GM19372 (cell line): ENCODE measurements at regions not wholly inside any gene's neighbourhood (a gene's known extent, or its start where the extent isn't known, plus 50 kb on each side); places are given as distances from the start of the nearest gene placed in this dataset.

Experiments used
- ATAC-seq: cut with Tn5 transposase; IDR thresholded peaks from one replicate; pipeline ENCODE4 v1.9.1; 2021; ENCODE audit warnings: mild to moderate bottlenecking, low read depth, moderate library complexity; ENCODE audit not compliant: unreplicated experiment

GRCh38 chr12:91316161-91316906 is 133.7 kb upstream of the DCN start:
- no peak for ATAC-seq

GRCh38 chr12:91311081-91311480 is 128.5 kb upstream of the DCN start:
- no peak for ATAC-seq

DNA sequence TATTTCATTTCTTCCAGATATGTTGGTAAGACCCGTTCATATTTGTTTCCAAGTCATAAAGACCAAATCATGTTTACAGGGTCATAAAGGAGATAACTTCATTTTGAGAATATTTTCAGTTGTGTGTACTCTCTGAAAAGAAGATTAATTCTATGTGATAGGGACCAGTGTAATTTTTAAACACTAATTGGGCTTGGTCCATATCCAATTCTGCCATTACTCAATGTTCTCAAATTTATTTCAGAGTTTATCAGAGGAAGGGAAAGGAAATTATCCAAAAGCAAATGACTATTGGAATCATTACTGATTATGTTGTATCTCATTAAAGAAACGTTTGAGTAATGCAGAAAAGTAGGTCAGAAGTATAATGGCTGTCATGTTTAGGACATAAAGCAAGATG is 126.8 kb upstream of the DCN start:
- ATAC-seq, result no peak

DNA sequence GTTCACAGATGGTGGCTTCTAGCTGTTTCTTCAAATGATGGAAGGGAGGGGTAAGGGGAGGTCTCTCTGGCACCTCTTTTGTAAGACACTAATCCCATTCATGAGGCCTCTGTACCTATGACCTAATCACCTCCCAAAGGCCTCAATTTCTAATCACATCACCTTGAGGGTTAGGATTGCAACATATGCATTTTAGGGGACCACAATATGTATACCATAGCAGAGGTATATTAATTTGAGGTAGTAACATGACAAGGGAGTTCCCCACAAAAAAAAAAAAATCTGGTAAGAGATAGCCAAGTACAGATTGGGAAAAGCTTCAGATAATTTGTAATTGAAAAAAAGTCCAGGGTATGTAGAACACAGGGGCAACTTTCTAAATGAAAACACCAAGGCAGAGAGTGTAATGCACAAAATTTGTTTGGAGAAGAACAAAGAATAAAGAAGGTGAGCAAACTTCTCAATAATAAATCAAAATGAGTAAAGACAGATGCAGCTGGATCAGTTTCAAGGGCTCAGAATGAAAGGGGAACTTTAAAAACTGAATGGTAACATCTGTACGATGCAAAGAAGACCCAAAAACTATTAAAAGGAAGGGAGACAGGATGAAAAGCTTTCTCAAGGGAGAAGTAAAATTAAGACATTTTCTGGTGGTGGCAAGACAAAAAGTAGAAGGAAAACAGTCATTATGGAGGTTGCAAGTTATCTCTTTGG is 125.5 kb upstream of the DCN start:
- no peak for ATAC-seq

DNA sequence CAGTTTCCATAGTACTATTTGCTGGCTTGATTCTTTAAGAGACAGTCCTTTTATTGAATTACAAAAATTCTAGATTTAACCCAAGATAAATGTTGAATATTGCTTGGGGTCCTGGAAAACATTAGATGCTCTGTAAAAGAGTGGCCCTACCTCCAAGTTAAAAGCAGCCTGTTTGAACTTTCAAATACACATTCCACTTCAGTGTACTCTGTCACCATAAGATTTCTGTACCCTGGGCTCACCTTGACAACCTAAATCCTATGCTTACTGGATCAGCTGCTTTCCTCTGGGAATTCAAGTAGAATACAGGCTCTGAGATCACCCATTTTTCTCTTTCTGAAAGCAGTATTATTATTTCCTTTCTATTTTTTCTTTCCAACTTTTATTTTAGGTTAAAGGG is 107.7 kb upstream of the DCN start:
- no peak for ATAC-seq

- no peak for ATAC-seq
Measured at GRCh38 chr12:91289906-91290305, 107.3 kb upstream of the DCN start.

DNA sequence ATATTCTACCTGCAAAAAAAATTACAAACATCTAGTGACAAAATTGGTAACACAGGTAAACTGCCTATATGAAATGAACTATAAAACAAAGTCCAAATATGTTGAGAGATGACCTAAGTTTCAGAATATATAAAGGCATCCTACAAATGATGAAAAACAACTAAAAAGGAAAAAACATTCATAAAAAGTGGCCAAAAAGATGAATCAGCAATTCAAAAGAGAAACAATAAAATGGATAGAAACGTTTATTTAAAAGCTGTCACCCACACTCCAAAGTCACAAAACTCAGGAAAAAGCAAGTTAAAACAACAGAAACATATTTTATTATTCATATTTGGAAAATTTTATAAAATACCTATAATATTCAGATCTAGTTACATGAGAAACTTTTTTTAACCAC is 106.5 kb upstream of the DCN start:
- ATAC-seq, result no peak

DNA sequence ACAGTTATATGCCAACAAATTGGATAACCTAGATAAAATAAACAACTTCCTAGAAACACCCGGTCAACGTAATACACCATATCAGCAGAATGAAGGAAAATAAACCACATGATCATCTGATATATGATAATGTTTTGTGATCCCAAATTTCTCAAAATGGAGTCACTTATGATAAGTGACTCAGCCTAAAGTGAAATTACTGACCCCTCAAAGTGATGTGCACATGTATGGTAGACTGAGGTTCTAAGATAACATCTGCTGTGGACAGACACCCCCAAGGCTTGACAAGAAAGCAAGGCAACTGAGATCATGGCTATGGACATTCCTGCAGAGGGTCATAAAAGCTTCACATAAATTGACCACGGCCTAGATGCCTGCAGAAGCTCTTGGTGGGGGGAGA is 105.1 kb upstream of the DCN start:
- ATAC-seq, result no peak

GRCh38 chr12:91278126-91278525 is 95.5 kb upstream of the DCN start:
- ATAC-seq, result no peak

- ATAC-seq, result no peak
Measured at GRCh38 chr12:91276509-91276908, 93.9 kb upstream of the DCN start.

DNA sequence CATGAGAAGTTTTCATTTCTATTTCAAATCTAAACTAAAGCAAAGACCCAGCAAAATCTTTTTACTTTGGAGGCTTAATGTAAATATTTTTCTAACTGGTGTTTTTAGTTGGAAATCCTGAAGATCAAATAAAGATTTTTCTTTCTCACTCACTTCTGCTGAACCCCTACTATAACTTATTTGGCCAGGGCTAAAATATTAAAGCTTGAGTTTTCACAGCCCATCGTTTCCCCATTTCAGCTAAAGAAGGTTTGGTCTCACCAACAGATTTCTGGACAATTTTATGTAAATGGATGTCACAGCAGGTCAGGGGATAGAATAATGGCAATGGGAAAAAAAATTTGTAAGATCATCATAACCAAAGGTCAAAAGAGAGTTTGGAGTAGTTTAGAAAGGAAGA is 92.7 kb upstream of the DCN start:
- no peak for ATAC-seq

GRCh38 chr12:91274916-91275315 is 92.3 kb upstream of the DCN start:
- ATAC-seq, result no peak

DNA sequence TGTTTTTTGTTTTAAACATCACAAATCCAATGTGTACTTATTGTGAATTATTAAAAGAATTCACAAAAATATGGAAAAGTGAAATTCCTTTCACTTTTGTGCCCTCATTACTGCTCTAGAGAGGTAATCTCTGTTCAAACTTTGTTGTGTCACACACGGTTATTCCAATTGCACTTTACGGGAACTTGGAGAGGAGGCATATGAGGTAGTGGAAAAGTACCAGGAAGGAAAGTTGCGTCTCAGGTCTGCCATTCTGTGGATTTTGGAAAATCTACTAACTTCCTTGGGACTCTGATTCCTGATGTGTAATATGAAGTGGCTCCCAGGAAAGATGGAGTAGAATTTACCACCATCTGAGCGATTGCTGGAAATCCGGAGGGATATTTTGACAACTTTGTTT is 90.9 kb upstream of the DCN start:
- no peak for ATAC-seq

DNA sequence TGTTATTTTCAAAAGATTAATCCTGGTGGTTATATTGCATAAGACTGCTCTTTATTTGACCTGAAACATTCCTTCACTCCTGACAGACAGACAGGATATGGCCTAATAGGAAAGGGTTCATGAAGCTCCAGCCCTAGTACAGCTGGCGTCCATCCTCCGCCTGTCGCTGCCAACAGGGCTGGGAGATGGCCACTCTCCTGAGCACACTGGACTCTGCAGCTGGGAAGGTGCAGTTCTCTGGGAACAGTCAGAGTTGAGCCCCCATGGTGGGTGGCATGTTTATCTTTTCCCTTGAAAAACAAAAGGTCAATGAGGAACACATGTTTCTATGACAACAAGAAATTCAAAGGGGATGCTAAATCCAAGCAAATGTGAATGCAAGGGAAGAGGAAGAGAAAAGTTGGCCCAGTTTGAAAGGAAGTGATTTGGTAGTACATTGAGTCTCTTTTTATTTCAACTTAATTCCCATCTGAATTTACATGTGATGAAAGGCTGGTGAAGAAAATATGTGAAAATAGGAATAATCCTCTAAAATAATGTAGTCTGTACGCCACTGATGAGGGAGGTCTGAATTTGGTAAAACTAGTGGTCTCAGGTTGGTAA is 89.9 kb upstream of the DCN start:
- ATAC-seq, result no peak

DNA sequence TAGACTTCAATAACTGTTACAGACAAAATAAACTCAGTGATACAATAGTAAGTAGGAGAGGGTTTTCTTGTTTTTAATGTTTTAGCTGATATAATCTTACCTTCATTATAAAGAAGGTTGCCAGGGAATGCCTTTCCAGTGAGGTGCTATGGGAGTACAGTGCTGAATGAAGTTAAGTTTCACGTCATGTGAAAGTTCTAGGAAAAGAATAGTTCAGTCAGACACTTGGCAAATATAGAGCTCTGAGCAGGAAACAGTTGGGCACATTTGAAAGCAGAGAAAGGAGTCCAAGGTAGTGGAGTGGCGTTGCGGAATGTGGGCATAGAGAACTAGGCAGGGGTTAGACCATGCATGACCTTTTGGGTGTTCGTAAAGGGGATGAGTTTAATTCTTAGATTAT is 88.6 kb upstream of the DCN start:
- no peak for ATAC-seq

DNA sequence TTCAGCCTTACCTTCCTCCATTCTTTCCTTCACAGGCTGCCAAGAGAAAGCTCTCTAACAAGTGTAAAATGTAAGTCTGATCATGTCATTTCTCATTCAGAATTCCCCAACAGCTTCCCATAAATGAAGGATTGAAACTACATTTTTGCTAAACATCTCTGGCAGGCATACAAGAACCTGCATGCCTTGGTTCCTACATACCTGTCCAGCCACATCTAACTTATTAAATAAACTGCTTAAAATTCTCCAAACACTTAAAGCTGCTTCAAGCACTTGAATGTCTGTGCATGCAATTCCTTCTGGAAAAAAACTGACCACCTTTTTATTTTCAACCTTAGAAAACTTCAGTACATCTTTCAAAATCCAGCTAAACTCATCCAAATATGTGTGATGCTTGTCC is 84.4 kb upstream of the DCN start:
- ATAC-seq, result no peak

- no peak for ATAC-seq
Measured at GRCh38 chr12:91264178-91264577, 81.6 kb upstream of the DCN start.

DNA sequence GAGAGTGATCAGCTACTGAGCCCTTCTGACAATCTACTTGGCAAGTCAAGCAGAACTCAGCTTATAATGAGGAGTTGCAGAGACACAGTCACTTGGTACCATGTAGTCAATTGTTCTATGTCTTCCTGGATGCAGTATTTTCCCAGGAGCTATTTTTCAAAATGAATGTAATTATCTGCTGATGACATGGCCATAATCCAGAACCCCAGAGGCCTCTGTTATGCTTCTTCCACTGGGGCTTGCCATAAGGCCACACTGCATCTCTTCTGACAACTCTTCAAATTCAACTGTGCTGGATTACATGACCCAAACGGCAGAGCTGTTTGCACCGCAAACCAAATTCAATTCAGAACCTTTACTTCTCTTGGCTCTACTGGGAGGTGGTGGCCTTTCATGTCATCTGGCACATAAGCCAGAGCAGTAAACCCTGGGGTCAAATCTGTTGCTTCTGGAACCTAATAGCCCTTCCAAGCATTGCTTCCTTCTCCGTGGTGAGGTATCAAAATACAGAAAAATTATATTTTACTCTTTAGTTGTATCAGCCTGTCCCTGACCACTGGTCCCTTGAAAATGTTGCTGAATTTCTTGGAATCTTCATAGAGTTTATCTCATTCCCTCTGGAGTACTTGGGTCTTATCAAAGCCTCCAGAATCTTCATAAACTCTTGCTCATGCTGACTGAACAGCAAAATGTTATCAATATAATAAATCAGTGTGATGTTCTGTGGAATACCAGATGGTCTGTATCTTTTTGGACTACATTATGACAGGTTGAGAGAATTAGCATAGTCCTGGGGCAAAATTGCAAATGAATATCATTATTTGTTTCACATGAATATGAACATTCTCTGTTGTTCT is 79.4 kb upstream of the DCN start:
- ATAC-seq, result no peak

GRCh38 chr12:91256411-91256810 is 73.8 kb upstream of the DCN start:
- no peak for ATAC-seq

DNA sequence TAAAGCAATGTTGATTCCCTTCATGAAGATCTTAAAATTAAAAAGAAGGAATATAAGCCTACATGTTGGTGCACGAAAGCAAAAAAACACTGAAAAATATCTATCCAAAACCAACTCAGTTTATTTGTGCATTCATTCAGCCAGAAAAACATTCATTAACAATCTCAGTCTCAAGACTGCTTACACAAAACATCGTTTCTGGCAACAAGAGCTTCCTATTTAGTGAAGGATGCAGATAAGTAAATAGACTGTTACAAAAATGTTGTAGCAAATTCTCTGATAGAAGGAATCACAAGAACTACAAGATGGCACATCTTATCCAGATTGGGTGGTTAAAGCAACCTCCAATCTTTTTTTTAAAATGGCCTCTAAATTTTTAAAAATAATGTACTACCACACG is 69.7 kb upstream of the DCN start:
- ATAC-seq, result no peak

GRCh38 chr12:91250273-91250665 is 67.7 kb upstream of the DCN start:
- no peak for ATAC-seq
